ENCODE measurements at regions not wholly inside any gene's neighbourhood (a gene's known extent, or its start where the extent isn't known, plus 50 kb on each side); places are given as distances from the start of the nearest gene placed in this dataset.
"Not testable (repeated sequence)": the region's sequence is repeated elsewhere in the genome, so short reads cannot be mapped to it uniquely, and the experiment has no call there.

- no peak for DNase-seq (ENCODE audit: low read depth)
- TF ChIP-seq, protein P1, sequence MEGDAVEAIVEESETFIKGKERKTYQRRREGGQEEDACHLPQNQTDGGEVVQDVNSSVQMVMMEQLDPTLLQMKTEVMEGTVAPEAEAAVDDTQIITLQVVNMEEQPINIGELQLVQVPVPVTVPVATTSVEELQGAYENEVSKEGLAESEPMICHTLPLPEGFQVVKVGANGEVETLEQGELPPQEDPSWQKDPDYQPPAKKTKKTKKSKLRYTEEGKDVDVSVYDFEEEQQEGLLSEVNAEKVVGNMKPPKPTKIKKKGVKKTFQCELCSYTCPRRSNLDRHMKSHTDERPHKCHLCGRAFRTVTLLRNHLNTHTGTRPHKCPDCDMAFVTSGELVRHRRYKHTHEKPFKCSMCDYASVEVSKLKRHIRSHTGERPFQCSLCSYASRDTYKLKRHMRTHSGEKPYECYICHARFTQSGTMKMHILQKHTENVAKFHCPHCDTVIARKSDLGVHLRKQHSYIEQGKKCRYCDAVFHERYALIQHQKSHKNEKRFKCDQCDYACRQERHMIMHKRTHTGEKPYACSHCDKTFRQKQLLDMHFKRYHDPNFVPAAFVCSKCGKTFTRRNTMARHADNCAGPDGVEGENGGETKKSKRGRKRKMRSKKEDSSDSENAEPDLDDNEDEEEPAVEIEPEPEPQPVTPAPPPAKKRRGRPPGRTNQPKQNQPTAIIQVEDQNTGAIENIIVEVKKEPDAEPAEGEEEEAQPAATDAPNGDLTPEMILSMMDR (conservative IDR thresholded peaks at IDR 0.05; ENCODE audit: low read depth, low read length), result no peak
- H3K4me3 ChIP-seq (ENCODE audit: low read length), result no peak overlapping the region
These were observed 231.0 kb upstream of the PRSS58 start for GRCh38 chr7:142488842-142489241.

GRCh38 chr7:142488036-142488633 is 230.3 kb upstream of the PRSS58 start:
- H3K4me3 ChIP-seq (ENCODE audit: low read length), result no peak overlapping the region
- no peak for DNase-seq (ENCODE audit: low read depth)
- TF ChIP-seq, protein P1 (conservative IDR thresholded peaks at IDR 0.05; ENCODE audit: low read depth, low read length), result no peak

DNA sequence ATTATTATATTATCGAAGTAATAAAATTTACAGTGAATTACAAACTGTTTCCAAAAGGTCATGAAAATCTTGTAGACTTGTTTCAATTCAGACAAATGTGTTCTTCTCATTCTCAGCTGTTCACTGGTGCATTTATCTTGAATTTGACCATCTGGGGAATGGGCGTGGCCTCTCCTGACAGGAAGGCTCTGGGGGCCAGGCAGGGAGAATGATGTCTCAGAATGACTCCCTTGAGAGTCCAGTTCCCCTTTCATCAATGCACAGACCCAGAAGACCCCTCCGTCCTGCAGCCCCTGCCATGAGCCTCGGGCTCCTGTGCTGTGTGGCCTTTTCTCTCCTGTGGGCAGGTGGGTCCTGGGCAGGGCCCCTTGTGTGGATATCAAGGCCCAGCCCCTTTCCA is 229.7 kb upstream of the PRSS58 start:
- not testable (repeated sequence) for DNase-seq (ENCODE audit: low read depth); H3K4me3 ChIP-seq (ENCODE audit: low read length)

GRCh38 chr7:142487124-142487523 is 229.3 kb upstream of the PRSS58 start:
- TF ChIP-seq, protein P1 (conservative IDR thresholded peaks at IDR 0.05; ENCODE audit: low read depth, low read length), result no peak
- no peak overlapping the region for H3K4me3 ChIP-seq (ENCODE audit: low read length)
- no peak for DNase-seq (ENCODE audit: low read depth)

DNA sequence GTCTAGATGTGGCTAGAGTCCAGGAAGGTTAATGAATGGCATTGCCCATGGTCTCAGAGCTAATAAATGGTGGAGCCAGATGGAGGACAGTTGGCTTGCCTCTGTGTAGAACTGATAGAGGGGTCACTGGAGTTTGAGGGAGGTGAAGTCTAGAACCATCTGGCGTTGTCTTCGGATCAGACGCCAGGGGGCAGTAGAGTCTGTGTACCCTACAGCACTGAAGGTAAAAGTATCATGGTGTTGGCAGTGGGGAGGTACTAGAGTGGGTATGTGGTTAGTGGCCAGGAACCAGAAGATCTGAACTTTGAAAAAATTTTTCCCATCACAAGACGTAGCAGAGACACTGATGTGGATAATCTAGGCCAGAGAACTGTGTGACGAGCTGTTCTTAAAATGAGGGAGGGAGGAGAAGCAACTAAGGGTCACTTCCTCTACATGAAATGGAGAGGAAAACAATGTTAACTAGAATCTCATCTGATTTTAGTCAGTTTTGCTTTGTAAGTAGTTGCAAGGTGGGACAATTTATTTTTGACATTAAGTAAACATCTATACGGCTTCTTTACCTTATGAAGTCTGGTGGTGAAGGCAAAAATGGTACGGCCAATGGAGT is 227.9 kb upstream of the PRSS58 start:
- no peak for DNase-seq (ENCODE audit: low read depth)
- H3K4me3 ChIP-seq (ENCODE audit: low read length), result no peak overlapping the region
- TF ChIP-seq, protein P1 (conservative IDR thresholded peaks at IDR 0.05; ENCODE audit: low read depth, low read length), result peak; percentile 57

- TF ChIP-seq, protein P1 (conservative IDR thresholded peaks at IDR 0.05; ENCODE audit: low read depth, low read length), result peak; percentile 15
- DNase-seq (ENCODE audit: low read depth), result no peak
- no peak overlapping the region for H3K4me3 ChIP-seq (ENCODE audit: low read length)
These were observed 225.9 kb upstream of the PRSS58 start for GRCh38 chr7:142483659-142484317.

DNA sequence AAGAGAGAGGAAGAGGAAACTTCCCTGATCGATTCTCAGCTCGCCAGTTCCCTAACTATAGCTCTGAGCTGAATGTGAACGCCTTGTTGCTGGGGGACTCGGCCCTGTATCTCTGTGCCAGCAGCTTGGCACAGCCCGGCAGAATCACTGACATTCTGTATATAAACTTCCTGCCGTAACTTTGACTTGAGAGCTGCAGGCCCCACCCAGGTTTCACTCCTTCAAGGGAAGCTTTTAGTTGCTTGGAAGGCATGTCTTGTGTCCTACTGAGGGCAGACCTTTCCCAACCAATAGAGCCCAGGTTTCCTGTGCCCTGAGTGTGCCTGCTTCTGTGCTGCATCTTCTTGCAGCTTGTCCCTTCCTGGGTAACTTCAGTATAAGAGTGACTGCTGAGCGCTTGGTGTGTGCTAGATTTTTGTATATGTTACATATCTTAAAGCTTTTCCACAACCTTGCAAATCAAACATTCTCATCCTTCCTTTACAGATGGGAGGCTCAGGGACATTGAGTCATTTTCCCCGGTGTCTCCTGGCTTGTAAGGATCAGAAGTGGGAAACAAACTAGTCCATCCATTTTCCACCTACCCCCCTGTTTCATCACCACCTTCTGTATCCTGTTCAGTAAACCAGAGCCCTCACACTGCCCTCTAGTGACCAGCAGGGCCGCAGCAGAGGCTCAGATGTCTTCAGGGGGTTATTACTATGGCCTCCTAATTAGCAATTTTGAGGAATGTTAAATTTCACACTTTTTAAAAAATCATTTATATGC is 225.2 kb upstream of the PRSS58 start:
- H3K4me3 ChIP-seq (ENCODE audit: low read length), result no peak overlapping the region
- no peak for DNase-seq (ENCODE audit: low read depth)
- TF ChIP-seq, protein P1 (conservative IDR thresholded peaks at IDR 0.05; ENCODE audit: low read depth, low read length), result peak; percentile 99
